GM18868 (cell line): ENCODE measurements at regions not wholly inside any gene's neighbourhood (a gene's known extent, or its start where the extent isn't known, plus 50 kb on each side); places are given as distances from the start of the nearest gene placed in this dataset.
"Not testable (repeated sequence)": the region's sequence is repeated elsewhere in the genome, so short reads cannot be mapped to it uniquely, and the experiment has no call there.

Source experiments
- ATAC-seq: cut with Tn5 transposase; IDR thresholded peaks from one replicate; pipeline ENCODE4 v1.9.1; 2021; ENCODE audit warnings: mild to moderate bottlenecking, moderate library complexity; ENCODE audit not compliant: unreplicated experiment

- no peak for ATAC-seq
Observed at GRCh38 chr1:185477638-185478580, 160.9 kb upstream of the IVNS1ABP start.

DNA sequence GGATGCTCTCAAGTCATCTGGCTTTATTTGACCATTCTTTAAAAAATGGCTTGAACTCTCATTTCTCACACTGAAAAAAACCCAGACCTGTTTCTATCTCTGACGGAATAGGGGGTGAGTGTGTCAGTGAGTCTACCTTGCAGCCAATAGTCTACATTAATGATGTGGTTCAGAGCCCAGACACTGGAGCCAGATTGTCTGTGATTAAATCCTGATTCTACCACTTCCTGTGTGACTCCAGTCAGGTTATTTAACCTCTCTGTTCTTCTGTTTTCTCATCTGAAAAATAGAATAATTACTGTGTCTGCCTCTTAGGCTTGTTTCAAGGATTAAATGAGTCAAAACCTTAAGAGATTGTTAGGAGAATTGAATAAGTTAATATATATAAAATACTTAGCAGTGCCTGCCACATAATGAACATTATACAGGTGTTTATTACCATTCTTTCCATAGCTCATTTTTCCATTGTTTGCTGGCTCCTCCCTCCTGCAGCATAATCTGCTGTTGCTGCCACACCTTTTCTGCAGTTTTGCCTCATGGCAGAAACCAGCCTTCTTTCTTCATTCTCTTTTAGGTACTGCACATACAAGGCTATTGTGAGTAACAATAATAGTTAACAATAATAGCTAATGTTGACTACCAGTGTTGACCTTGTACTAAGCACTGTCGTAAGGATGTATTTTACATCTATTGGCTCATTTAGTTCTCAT lies 157.6 kb upstream of the IVNS1ABP start:
- no peak for ATAC-seq

GRCh38 chr1:185473186-185473585 lies 156.1 kb upstream of the IVNS1ABP start:
- ATAC-seq = no peak

GRCh38 chr1:185468626-185469025 lies 151.6 kb upstream of the IVNS1ABP start:
- no peak for ATAC-seq

- no peak for ATAC-seq
Observed at GRCh38 chr1:185467122-185467521, 150.1 kb upstream of the IVNS1ABP start.

- ATAC-seq = no peak
Observed at GRCh38 chr1:185464777-185465176, 147.7 kb upstream of the IVNS1ABP start.

DNA sequence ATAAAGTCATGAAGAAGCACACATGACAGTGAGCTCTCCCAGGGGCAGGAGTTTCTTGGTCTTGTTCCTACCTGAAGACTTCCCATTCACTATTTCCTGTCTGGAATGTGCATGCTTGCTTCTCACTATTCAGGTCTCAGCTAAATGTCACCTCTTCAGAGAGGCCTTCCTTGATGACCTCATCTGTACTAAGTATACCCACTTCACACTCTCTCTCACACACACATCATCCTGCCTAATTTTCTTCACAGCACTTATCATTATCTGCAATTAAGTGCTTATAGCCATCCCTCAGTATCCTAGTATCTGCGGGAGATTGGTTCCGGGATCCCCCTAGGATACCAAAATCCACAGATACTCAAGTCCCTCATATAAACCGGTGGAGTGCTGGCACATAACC lies 146.4 kb upstream of the IVNS1ABP start:
- no peak for ATAC-seq

DNA sequence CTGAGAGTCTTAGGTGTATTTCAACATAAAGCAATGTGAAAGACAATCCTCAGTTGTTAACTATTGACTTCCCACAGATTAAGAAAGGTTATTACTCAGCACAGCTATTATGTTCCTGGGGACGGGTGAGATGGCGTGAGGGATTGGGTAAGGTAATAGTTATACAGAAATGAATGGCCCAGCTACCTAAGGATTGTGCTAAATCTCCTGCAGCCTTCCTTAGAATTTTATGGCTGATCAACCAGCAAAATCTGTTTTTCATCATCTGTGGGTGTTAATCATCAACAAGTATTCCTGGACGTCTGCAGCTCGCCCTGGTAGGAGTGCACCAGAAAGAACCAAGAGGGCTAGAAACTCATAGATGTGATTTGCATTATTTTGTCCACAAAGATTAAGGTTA lies 146.0 kb upstream of the IVNS1ABP start:
- ATAC-seq = no peak

DNA sequence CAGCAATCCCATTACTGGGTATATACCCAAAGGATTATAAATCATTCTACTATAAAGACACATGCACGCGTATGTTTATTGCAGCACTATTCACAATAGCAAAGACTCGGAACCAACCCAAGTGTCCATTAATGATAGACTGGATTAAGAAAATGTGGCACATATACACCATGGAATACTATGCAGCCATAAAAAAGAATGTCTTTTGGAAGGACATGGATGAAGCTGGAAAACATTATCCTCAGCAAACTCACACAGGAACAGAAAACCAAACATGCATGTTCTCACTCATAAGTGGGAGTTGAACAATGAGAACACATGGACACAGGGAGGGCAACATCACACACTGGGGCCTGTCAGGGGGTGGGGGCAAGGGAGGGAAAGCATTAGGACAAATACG lies 143.7 kb upstream of the IVNS1ABP start:
- ATAC-seq = not testable (repeated sequence)

DNA sequence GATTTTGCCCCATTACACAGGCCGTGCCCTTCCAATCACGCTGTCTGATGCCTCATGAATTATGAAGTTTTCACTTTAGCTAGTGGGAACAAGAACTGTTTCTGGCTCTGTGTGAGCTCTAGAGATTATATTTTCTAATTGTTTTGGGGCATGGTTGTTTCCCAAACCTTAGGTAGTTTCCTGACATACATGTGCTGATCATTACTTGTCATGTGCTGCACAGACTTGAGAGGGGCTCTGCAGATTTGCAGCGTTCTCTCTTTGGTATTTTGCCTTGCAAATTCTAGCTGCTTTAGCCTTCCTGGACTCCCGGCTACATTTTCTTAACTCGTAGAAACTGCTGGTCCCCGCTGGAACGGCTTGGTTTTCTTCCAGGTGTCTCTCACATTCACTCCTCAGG lies 142.1 kb upstream of the IVNS1ABP start:
- no peak for ATAC-seq

GRCh38 chr1:185458670-185459069 lies 141.6 kb upstream of the IVNS1ABP start:
- no peak for ATAC-seq

DNA sequence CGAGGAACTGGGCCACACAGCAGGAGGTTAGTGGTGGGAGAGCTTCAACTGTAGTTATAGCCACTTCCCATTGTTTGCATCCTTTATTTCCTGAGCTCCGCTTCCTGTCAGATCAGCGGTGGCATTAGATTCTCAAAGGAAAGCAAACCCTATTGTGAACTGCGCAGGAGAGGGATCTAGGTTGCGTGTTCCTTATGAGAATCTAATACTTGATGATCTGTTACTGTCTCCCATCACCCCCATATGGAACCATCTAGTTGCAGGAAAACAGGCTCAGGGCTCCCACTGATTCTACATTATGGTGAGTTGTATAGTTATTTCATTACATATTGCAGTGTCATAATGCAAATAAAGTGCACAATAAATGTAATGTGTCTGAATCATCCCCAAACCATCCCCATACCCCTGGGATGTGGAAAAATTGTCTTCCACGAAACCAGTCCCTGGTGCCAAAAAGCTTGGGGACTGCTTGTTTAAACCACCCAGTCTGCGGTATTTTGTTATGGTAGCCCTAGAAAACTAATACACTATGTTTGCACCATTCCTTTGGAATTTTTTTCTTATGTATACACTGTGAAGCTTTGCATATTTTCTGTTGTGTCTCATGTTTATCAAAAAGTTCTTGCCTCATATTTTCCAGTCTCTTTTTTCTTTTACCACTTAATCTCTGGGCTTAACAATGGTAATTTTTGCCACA lies 136.6 kb upstream of the IVNS1ABP start:
- ATAC-seq = no peak

DNA sequence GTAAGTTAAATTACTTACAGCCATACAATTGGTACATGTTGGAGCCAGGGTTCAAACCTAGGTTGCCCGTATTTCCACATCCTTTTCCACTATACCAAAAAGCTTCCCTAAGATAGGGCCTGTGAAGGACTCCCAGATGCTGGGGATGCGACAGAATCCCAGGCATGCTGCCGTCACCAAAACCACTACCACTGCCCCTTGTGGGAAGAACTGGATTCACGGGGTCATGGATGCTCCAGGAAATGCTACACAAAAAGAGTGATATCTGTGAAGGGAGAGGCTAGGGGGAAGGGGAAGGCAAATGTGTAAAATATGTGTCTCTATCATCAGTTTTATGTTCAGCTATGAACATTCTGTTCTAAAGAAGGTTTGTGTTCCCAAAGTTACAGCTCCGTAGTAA lies 133.9 kb upstream of the IVNS1ABP start:
- ATAC-seq = no peak

GRCh38 chr1:185450060-185450788 lies 133.2 kb upstream of the IVNS1ABP start:
- no peak for ATAC-seq

DNA sequence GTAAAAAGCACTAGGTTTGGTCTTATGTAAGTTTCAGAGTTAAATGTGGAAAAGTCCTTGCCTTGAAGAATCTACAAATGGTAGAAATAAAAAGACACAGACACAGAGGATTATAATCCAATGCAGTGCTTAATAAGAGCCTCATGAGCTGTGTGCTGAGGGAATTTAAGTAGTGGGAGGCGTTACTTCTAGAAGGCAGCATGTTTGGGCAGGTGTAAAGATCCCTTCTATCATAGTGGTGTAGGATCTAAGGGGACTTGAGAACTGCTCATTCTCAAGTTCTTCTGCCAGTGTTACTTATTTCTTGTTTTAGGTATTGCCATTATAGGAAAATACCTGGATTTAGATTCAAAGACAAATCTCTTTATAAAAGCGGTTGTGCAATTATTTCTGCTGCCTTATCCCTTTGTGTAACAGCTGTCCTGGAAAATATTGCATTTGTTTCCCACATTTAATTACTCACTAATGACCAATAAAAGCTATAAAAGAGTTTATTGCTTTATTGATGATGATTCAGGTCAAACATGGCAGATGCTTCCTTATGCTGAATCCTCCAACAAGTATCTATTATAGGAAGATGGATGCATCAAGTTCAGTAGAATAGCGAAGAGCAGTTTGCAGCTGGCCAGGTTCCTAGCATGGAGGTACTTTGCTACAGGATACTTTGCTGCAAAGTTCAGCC lies 132.5 kb upstream of the IVNS1ABP start:
- no peak for ATAC-seq

- ATAC-seq = no peak
Observed at GRCh38 chr1:185448591-185449186, 131.6 kb upstream of the IVNS1ABP start.

GRCh38 chr1:185446131-185446530 lies 129.1 kb upstream of the IVNS1ABP start:
- ATAC-seq = no peak

DNA sequence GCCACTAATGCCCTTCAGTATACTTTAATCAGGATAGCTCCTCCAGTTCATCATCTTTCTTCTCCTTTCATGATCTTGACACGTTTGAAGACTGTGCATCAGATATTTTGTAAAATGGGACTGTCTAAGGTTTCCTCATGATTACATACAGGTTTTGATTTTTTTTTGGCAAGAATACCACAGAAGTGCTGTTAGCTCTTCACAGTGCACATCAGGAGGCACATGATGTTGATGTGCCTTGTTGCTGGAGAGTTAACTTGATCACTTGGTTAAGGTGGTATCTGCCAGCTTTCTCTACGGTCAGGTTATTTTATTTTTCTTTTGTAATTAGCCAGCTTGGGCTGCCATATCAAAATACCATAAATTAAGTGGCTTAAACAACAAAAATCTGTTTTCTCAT lies 128.6 kb upstream of the IVNS1ABP start:
- no peak for ATAC-seq

- ATAC-seq = no peak
Observed at GRCh38 chr1:185444676-185445075, 127.6 kb upstream of the IVNS1ABP start.

GRCh38 chr1:185442050-185442449 lies 125.0 kb upstream of the IVNS1ABP start:
- no peak for ATAC-seq
